SK-N-SH treated with all-trans-retinoic acid at 6 μM for 48 hours (cell line): ENCODE measurements at regions not wholly inside any gene's neighbourhood (a gene's known extent, or its start where the extent isn't known, plus 50 kb on each side); places are given as distances from the start of the nearest gene placed in this dataset.

ENCODE experiments used
- ATAC-seq: fragments of 200-7000 bp; cut with Tn5 transposase; 3 replicates; pipeline ENCODE4 v1.9.1; 2020; ENCODE audit warnings: mild to moderate bottlenecking, moderate library complexity
- ARNTL ChIP-seq: fragments of 450-650 bp; formaldehyde crosslinking; IDR thresholded peaks from 2 replicates; pipeline ENCODE4 v1.5.0; 2020; ENCODE audit warnings: low read depth, mild to moderate bottlenecking, moderate library complexity, borderline replicate concordance
- BACH2 ChIP-seq: fragments of 250-450 bp; sonication (Bioruptor Pico); IDR thresholded peaks from 2 replicates; pipeline ENCODE4 v1.9.0; 2021; ENCODE audit warnings: mild to moderate bottlenecking, borderline replicate concordance
- CSDC2 ChIP-seq: fragments of 250-450 bp; sonication (Bioruptor Pico); IDR thresholded peaks from 2 replicates; pipeline ENCODE4 v1.5.0; 2020; ENCODE audit warnings: mild to moderate bottlenecking, moderate library complexity
- ESRRG ChIP-seq: fragments of 250-450 bp; sonication (Bioruptor Pico); IDR thresholded peaks from 2 replicates; pipeline ENCODE4 v1.6.1; 2021; ENCODE audit warnings: mild to moderate bottlenecking
- GLIS3 ChIP-seq: fragments of 250-450 bp; sonication (Bioruptor Pico); IDR thresholded peaks from 2 replicates; pipeline ENCODE4 v1.5.0; 2020; ENCODE audit warnings: mild to moderate bottlenecking, moderate library complexity
- ISL1 ChIP-seq: fragments of 250-450 bp; sonication (Bioruptor Pico); IDR thresholded peaks from 2 replicates; pipeline ENCODE4 v2.1.2; 2022; ENCODE audit warnings: mild to moderate bottlenecking, moderate library complexity
- OSR1 ChIP-seq: fragments of 250-450 bp; sonication (Bioruptor Pico); IDR thresholded peaks from 2 replicates; pipeline ENCODE4 v1.8.0; 2022; ENCODE audit warnings: moderate library complexity, mild to moderate bottlenecking, inconsistent platforms
- PPARA ChIP-seq: fragments of 250-450 bp; sonication (Bioruptor Pico); IDR thresholded peaks from 2 replicates; pipeline ENCODE4 v1.5.0; 2020; ENCODE audit warnings: mild to moderate bottlenecking, borderline replicate concordance
- RARB ChIP-seq: fragments of 250-450 bp; sonication (Bioruptor Pico); IDR thresholded peaks from 2 replicates; pipeline ENCODE4 v1.8.0; 2021; ENCODE audit warnings: mild to moderate bottlenecking, moderate library complexity
- SNAI2 ChIP-seq: fragments of 250-450 bp; sonication (Bioruptor Pico); IDR thresholded peaks from 2 replicates; pipeline ENCODE4 v1.5.0; 2020; ENCODE audit warnings: mild to moderate bottlenecking, moderate library complexity
- TCF4 ChIP-seq: fragments of 250-450 bp; sonication (Bioruptor Pico); IDR thresholded peaks from 2 replicates; pipeline ENCODE4 v1.8.0; 2021; ENCODE audit warnings: mild to moderate bottlenecking, moderate library complexity, borderline replicate concordance
- TOX ChIP-seq: fragments of 250-450 bp; sonication (Bioruptor Pico); IDR thresholded peaks from 2 replicates; pipeline ENCODE4 v1.8.0; 2021; ENCODE audit warnings: mild to moderate bottlenecking, moderate library complexity, borderline replicate concordance
- ZC3H10 ChIP-seq: fragments of 250-450 bp; sonication (Bioruptor Pico); IDR thresholded peaks from 2 replicates; pipeline ENCODE4 v1.5.1; 2021; ENCODE audit warnings: mild to moderate bottlenecking, moderate library complexity
- ZFP3 ChIP-seq: fragments of 250-450 bp; sonication (Bioruptor Pico); IDR thresholded peaks from 2 replicates; pipeline ENCODE4 v1.5.0; 2020; ENCODE audit warnings: mild to moderate bottlenecking, moderate library complexity
- ZFP30 ChIP-seq: fragments of 450-650 bp; formaldehyde crosslinking; IDR thresholded peaks from 2 replicates; pipeline ENCODE4 v1.5.0; 2022; ENCODE audit warnings: mild to moderate bottlenecking, moderate library complexity
- ZNF565 ChIP-seq: fragments of 450-650 bp; formaldehyde crosslinking; conservative IDR thresholded peaks from 2 replicates; pipeline ENCODE4 v1.5.0; 2020; ENCODE audit warnings: low read depth, mild to moderate bottlenecking, moderate library complexity
- ZNF70 ChIP-seq: fragments of 450-650 bp; formaldehyde crosslinking; IDR thresholded peaks from 2 replicates; pipeline ENCODE4 v1.5.0; 2020; ENCODE audit warnings: mild to moderate bottlenecking, moderate library complexity
- ZNF8 ChIP-seq: fragments of 450-650 bp; formaldehyde crosslinking; IDR thresholded peaks from 2 replicates; pipeline ENCODE4 v1.5.0; 2020; ENCODE audit warnings: mild to moderate bottlenecking, moderate library complexity
- TF ChIP-seq, protein P1 (sequence below): fragments of 250-450 bp; sonication (Bioruptor Pico); IDR thresholded peaks from 2 replicates; pipeline ENCODE4 v1.8.0; 2021; ENCODE audit warnings: low read depth, mild to moderate bottlenecking, moderate library complexity, borderline replicate concordance
- TF ChIP-seq, protein P2 (sequence below): fragments of 250-450 bp; sonication (Bioruptor Pico); IDR thresholded peaks from 2 replicates; pipeline ENCODE4 v1.8.0; 2020; ENCODE audit warnings: mild to moderate bottlenecking, moderate library complexity, borderline replicate concordance
- TF ChIP-seq, protein P3 (sequence below): fragments of 250-450 bp; sonication (Bioruptor Pico); IDR thresholded peaks from 2 replicates; pipeline ENCODE4 v1.5.0; 2020; ENCODE audit warnings: mild to moderate bottlenecking, moderate library complexity
- TF ChIP-seq, protein P4 (sequence below): fragments of 250-450 bp; sonication (Bioruptor Pico); IDR thresholded peaks from 2 replicates; pipeline ENCODE4 v1.5.1; 2021; ENCODE audit warnings: mild to moderate bottlenecking, moderate library complexity

DNA sequence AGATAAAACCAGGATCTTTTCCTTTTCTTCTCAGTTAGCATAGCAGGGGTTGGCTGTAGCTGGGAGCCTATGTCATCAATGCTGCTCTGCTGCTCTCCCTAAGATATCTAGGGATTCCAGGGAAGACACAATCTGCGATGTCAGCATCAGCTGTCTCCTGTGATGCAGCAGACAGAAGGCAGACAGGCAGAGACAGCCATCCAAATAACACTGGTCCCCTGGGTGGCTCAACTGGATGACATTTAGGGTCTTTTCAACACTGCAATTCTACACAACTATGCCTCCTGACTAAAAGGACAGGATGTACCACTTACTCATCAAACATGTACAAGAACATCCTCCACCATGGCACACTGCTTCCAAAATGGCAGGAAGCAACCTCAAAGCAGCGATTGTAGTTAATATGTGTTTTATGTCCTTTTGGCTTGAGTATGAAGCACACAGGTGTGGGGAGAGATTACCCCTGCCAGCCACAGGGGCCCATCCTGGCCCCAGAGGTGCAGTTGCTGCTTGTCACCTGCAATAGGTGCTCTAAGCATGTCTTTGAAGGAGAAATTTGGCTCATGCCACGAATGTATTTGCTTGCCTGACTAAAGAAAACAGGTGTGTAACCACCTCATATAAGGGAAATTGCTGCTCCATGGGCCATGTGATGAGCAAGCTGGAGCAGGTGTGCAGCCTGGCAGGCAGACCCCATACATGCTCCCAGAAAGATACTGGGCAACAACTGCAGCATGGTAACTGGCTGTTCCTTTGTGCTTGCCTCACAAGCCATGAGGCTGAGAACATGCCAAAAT lies 357.8 kb downstream of the VPS13C start:
- TF ChIP-seq, protein P1, sequence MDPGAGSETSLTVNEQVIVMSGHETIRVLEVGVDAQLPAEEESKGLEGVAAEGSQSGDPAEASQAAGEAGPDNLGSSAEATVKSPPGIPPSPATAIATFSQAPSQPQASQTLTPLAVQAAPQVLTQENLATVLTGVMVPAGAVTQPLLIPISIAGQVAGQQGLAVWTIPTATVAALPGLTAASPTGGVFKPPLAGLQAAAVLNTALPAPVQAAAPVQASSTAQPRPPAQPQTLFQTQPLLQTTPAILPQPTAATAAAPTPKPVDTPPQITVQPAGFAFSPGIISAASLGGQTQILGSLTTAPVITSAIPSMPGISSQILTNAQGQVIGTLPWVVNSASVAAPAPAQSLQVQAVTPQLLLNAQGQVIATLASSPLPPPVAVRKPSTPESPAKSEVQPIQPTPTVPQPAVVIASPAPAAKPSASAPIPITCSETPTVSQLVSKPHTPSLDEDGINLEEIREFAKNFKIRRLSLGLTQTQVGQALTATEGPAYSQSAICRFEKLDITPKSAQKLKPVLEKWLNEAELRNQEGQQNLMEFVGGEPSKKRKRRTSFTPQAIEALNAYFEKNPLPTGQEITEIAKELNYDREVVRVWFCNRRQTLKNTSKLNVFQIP = no peak
- TF ChIP-seq PPARA (CRISPR knock-in tag) = no peak
- no peak for TF ChIP-seq ZFP3 (CRISPR knock-in tag)
- no peak for TF ChIP-seq BACH2 (CRISPR knock-in tag)
- TF ChIP-seq, protein P2, sequence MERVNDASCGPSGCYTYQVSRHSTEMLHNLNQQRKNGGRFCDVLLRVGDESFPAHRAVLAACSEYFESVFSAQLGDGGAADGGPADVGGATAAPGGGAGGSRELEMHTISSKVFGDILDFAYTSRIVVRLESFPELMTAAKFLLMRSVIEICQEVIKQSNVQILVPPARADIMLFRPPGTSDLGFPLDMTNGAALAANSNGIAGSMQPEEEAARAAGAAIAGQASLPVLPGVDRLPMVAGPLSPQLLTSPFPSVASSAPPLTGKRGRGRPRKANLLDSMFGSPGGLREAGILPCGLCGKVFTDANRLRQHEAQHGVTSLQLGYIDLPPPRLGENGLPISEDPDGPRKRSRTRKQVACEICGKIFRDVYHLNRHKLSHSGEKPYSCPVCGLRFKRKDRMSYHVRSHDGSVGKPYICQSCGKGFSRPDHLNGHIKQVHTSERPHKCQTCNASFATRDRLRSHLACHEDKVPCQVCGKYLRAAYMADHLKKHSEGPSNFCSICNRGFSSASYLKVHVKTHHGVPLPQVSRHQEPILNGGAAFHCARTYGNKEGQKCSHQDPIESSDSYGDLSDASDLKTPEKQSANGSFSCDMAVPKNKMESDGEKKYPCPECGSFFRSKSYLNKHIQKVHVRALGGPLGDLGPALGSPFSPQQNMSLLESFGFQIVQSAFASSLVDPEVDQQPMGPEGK (CRISPR knock-in tag) = no peak
- TF ChIP-seq ESRRG = no peak
- no peak for TF ChIP-seq CSDC2 (CRISPR knock-in tag)
- no peak for TF ChIP-seq ZC3H10 (CRISPR knock-in tag)
- no peak for TF ChIP-seq ZNF565
- TF ChIP-seq GLIS3 (CRISPR knock-in tag) = no peak
- TF ChIP-seq, protein P3, sequence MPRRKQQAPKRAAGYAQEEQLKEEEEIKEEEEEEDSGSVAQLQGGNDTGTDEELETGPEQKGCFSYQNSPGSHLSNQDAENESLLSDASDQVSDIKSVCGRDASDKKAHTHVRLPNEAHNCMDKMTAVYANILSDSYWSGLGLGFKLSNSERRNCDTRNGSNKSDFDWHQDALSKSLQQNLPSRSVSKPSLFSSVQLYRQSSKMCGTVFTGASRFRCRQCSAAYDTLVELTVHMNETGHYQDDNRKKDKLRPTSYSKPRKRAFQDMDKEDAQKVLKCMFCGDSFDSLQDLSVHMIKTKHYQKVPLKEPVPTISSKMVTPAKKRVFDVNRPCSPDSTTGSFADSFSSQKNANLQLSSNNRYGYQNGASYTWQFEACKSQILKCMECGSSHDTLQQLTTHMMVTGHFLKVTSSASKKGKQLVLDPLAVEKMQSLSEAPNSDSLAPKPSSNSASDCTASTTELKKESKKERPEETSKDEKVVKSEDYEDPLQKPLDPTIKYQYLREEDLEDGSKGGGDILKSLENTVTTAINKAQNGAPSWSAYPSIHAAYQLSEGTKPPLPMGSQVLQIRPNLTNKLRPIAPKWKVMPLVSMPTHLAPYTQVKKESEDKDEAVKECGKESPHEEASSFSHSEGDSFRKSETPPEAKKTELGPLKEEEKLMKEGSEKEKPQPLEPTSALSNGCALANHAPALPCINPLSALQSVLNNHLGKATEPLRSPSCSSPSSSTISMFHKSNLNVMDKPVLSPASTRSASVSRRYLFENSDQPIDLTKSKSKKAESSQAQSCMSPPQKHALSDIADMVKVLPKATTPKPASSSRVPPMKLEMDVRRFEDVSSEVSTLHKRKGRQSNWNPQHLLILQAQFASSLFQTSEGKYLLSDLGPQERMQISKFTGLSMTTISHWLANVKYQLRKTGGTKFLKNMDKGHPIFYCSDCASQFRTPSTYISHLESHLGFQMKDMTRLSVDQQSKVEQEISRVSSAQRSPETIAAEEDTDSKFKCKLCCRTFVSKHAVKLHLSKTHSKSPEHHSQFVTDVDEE (CRISPR knock-in tag) = no peak
- TF ChIP-seq ZFP30 (CRISPR knock-in tag) = no peak
- no peak for TF ChIP-seq TOX (CRISPR knock-in tag)
- TF ChIP-seq ZNF70 (CRISPR knock-in tag) = no peak
- no peak for TF ChIP-seq ZNF8 (CRISPR knock-in tag)
- TF ChIP-seq RARB (CRISPR knock-in tag) = no peak
- TF ChIP-seq TCF4 = no peak
- TF ChIP-seq ISL1 (CRISPR knock-in tag) = no peak
- ATAC-seq = no peak

DNA sequence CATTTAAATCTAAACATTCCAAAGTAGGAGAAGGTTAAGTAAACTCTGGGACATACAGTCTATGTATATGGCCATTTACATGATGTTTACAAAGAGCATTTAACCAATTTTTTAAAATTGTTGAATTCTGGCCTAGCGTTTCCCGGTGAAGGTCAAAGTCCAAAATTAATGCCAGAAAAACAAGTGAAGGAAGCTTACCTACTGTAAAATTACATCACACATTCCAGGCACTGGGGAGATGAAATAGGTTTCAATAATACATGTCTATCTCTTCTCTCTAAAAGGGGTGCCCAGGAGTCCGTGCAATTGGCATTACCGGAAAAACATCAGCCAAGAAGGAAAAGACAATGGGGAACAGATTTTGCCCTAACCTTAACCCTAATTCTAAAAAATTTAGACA lies 358.8 kb downstream of the VPS13C start:
- TF ChIP-seq RARB (CRISPR knock-in tag) = no peak
- TF ChIP-seq OSR1 = no peak
- TF ChIP-seq ARNTL (CRISPR knock-in tag) = no peak
- TF ChIP-seq ISL1 (CRISPR knock-in tag) = no peak
- TF ChIP-seq BACH2 (CRISPR knock-in tag) = no peak
- TF ChIP-seq ZNF70 (CRISPR knock-in tag) = no peak
- no peak for TF ChIP-seq ZFP30 (CRISPR knock-in tag)
- TF ChIP-seq, protein P4, sequence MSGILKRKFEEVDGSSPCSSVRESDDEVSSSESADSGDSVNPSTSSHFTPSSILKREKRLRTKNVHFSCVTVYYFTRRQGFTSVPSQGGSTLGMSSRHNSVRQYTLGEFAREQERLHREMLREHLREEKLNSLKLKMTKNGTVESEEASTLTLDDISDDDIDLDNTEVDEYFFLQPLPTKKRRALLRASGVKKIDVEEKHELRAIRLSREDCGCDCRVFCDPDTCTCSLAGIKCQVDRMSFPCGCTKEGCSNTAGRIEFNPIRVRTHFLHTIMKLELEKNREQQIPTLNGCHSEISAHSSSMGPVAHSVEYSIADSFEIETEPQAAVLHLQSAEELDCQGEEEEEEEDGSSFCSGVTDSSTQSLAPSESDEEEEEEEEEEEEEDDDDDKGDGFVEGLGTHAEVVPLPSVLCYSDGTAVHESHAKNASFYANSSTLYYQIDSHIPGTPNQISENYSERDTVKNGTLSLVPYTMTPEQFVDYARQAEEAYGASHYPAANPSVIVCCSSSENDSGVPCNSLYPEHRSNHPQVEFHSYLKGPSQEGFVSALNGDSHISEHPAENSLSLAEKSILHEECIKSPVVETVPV = no peak
- TF ChIP-seq TCF4 = no peak
- no peak for TF ChIP-seq ZNF8 (CRISPR knock-in tag)
- no peak for TF ChIP-seq TOX (CRISPR knock-in tag)
- TF ChIP-seq ESRRG = no peak
- TF ChIP-seq, protein P3 (CRISPR knock-in tag) = no peak
- TF ChIP-seq, protein P1 = no peak
- TF ChIP-seq SNAI2 (CRISPR knock-in tag) = no peak
- ATAC-seq = no peak
